ENCODE measurements at regions not wholly inside any gene's neighbourhood (a gene's known extent, or its start where the extent isn't known, plus 50 kb on each side); places are given as distances from the start of the nearest gene placed in this dataset.
"Not testable (repeated sequence)": the region's sequence is repeated elsewhere in the genome, so short reads cannot be mapped to it uniquely, and the experiment has no call there.

DNA sequence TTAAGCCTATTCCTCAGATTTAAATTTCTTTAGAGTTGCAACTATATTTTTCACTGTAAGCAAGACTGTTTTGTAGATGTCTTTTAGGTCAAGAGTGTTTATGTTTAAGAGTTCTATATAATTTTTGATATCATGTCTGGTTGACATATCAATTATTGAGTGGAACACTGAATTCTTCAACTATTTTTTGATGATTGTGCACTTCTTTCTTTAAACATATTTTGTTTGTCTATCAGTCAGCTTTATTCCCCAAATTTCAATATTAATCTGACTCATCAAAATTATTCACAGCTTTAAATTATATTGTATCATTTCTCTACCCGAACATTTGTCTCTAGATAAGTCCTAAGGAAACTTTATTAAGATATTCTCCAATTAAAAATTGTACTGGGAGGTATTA lies 933.6 kb upstream of the ROBO1 start:
- no peak for DNase-seq

DNA sequence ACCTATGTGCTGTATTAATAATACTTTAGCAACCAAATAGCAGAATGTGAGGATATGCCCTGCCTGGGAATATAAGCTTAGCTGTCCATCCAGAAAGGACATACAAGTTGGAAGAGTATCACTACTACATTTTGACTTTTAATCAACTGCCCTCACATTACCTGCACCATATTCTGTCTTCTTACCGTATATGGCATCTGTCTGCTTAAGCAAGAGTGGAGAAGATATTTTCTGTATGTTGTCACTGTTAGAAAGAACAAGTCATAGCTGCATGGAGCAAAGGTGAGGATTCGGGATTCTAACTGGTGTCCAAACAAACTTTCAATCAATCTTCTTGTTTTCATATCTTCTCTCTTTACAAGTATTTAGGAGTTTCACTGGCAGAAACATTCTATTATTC lies 929.5 kb upstream of the ROBO1 start:
- no peak for DNase-seq

- DNase-seq, result no peak
Observed at GRCh38 chr3:80696280-80696679, 928.5 kb upstream of the ROBO1 start.

DNA sequence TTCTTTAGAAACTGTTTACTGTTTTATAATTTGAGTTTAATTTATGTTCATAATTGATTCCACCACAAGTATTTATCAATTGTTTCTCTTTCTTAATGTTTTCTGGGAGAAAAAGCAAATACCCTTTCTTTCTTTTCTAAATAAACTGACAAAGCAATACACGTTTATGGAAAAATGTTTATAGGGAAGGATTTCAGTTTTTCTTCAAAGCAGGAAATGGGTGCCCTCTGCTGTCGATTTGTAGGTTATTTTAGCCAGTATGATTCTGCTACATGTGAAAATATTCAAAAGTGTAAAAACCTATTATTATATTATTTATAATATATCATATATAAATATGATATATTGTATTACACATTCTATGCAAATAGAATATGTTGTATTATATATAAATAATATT lies 921.0 kb upstream of the ROBO1 start:
- DNase-seq, result no peak

DNA sequence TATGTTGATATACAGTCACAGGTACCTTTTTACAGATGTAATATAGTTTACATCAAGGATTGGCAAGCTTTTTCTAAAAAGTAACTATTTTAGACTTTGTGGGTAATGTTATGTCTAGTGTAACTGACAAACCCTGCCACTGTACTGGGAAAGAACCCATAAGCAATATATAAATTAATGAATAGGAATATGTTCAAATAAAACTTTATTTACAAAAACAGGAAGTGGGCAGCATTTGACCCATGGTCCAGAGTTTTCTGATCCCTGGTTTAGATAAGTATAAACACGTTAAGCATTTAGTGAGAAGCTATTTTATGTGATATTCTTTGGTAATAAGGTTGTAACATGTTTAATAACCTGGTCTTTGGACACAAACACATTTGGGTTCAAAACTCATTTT lies 915.2 kb upstream of the ROBO1 start:
- no peak for DNase-seq

- no peak for DNase-seq
Observed at GRCh38 chr3:80682235-80682634, 914.4 kb upstream of the ROBO1 start.

GRCh38 chr3:80677796-80678195 lies 910.0 kb upstream of the ROBO1 start:
- DNase-seq, result no peak

- DNase-seq, result no peak
Observed at GRCh38 chr3:80676866-80677265, 909.1 kb upstream of the ROBO1 start.

DNA sequence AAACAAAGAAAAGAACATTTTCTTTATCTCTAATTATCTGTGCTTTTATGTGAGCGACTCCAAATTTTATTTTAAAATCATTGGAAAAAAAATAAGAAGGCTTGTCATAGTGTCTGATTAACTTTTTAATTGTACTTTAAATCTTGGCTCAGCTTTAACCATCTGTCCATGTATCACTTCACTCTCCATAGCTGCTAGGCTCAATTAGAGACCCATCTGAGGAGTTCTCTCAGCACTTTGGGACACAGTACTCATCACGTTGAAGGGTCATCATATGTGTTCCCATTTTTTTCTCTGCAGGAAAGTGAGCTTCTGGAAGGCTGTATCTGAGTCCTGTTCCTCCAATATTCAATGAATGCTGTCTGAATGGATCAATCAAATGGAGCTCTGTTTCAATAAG lies 908.5 kb upstream of the ROBO1 start:
- no peak for DNase-seq

- no peak for DNase-seq
Observed at GRCh38 chr3:80675790-80676189, 908.0 kb upstream of the ROBO1 start.

DNA sequence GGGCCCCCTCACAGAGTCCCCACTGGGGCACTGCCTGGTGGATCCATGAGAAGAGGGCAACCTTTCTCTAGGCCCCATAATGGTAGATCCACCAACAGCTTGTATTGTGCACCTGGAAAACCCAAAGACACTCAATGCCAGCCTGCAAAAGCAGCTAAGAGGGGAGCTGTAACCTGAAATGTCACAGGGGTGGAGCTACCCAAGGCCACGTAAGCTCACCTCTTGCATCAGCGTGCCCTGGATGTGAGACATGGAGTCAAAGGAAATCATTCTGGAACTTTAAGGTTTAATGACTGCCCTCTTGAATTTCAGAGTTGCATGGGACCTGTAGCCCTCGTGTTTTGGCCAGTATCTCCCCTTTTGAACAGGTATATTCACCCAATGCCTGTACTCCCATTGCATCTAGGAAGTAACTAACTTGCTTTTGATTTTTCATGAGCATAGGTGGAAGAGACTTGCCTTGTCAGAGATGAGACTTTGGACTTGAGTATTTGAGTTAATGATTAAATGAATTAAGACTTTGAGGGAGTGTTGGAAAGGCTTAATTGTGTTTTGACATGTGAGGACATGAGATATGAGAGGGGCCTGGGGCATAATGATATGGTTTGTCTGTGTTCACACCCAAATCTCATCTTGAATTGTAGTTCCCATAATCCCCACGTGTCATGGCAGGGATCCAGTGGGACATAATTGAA lies 900.9 kb upstream of the ROBO1 start:
- DNase-seq, result no peak

DNA sequence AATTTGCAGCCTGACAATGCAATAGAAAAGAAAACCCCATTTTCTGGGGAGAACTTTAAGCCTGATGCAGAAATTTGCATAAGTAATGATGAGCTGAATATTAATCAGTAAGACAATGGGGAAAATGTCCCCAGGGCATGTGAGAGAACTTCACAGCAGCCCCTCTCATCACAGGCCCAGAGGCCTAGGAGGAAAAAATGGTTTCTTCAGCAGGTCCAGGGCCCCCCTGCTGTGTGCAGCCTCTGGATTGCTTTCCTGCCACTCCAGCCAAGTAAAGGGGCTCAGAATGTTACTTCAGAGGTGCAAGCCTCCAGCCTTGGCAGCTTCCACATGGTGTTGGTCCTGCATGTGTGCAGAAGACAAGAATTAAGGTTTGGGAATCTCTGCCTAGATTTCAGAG lies 900.3 kb upstream of the ROBO1 start:
- DNase-seq, result no peak

DNA sequence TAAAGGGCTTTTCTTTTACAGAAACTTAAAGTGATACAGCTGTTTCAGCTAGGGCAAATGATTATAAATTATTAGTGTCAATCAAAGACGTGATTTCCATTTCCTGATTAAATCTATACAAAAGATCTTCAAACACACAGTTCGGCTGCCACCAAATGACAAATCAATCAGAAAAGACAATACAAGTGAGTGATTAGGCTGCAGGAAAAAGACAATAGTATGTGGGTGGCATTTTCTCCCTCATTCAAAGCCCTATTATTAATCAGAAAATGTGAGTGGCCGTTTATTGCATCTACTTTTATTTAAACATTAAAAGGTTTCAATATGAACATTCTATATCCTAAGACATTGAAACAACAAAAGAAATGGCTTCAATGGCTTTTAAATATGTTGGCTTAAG lies 895.6 kb upstream of the ROBO1 start:
- DNase-seq, result no peak

GRCh38 chr3:80655216-80655615 lies 887.4 kb upstream of the ROBO1 start:
- no peak for DNase-seq

DNA sequence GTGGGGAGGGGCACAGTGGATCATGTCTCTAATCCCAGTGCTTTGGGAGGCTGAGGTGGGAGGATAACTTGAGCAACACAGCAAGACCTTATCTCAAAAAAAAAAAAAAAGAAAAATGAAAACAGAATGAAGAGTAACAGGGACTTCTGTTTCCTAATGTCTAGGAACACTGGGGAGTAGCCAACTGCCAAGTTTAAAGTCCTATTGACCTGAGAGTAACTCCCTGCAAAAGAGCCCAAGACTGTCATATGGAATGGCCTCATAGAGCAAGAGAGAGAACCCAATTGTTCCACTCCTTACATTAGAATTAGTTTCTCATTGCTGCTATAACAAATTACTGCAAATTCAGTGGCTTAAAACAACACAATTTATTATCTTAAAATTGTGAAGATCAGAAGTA lies 881.4 kb upstream of the ROBO1 start:
- DNase-seq, result no peak

DNA sequence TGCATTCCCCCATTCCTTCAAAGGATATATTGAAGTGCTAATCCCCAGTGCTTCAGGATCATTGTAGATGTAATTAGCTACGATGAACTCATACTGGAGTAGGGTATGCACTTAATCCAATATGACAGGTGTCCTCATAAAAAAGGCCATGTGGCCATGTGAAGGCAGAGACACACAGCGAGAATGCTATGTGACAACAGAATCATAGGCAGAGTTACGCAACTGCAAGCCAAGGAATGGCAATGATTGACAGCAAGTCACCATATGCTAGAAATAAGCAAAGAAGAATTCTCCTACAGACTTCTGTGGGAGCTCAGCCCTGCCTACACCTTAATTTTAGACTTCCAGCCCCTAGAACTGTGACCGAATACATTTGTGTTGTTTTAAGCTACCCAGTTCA lies 875.6 kb upstream of the ROBO1 start:
- DNase-seq, result no peak

DNA sequence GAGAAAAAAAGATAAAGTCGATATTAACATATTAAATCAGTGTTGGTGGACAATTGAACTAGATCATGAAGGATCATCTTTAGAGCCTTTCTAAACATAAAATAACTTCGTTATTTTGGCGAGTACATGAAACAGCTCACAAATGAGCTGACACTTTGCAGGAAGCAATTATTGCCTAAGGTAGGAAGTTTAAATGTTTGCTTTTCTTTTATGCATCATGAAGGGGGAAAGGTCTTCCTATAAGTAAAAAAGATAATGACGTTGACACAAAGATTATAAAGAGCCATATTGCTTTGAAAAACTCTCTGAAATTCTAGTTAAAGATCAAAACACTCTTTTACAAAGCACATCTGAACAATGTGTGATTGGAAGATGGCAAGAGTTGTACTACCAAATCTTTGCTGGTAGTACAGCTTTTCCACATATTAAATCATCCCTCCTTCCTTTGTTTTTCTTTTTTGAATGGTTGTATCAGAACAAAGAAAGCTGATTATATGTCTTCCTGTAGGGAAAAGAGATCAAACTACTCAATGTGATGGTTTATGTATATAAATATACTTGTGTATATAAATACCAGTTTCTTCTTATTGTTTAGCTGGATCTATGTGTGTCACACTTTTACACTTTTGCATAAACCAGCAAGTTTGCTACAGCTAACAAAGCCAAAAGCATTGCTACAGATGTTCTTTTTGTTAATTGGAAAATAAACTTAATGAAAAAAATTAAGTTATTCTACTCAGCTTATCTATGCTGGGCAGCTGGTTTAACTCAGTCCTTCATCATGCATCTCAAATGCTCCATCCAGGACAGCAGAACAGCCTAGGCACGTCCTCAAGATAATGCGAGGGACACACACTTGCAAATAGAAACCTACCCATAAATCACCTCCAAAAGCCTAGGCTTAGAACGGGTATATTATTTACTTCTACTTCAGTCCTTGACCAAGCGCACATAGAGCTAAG lies 850.8 kb upstream of the ROBO1 start:
- no peak for DNase-seq

GRCh38 chr3:80612366-80612765 lies 844.6 kb upstream of the ROBO1 start:
- DNase-seq, result no peak

- not testable (repeated sequence) for DNase-seq
Observed at GRCh38 chr3:80608072-80608471, 840.3 kb upstream of the ROBO1 start.

GRCh38 chr3:80606073-80606472 lies 838.3 kb upstream of the ROBO1 start:
- no peak for DNase-seq

DNA sequence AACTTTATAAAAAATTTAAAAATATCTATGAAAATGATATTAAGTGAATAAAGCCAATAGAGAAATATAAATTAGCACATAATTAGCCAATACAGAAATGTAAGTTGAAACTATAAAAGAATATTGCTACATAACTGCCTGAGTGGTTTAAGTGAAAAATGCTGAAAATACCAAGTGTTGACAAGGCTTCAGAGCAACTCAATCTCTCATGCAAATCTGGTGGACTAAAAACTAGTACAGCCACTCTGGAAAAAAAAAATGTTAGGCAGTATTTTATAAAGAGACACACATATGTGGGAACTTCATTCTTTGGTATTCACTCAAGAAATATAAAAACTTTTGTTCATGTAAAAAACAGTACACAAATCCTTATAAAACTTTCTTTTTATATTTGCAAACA lies 833.7 kb upstream of the ROBO1 start:
- DNase-seq, result no peak

DNA sequence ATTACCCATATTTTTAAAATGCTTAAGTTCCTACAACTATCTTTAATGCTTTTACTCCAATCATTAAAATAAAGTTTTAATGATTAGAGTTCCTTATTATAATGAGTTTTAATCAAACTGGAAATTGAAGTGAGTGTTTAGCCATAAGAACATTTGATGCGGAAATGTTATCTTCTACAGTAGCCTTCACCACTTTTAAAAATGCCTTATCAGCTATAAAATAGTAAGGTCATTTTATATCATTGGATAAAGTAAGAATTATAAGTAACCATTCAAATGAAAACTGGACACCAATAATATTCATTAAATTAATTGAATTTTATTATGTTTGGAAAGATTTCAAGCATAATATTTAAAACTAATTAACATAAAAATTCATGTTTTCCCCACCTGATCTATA lies 825.0 kb upstream of the ROBO1 start:
- no peak for DNase-seq

DNA sequence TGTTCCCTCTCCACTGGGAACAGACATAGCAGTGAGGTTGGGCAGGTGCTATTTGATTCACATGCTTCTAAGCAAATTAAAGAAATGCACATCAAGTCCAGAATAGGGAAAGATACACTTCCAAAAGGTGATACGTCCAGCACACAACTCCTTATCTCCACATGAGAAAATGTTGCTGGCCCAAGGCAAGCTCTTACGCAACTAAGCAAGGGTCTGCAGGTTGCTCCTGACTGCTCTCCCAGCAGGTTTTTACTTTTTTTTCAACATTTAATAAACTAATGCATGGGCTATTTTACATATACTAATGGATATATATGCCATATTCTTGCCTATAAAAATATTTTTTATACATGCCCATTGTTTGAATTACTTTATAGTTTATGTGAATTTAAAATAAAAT lies 818.5 kb upstream of the ROBO1 start:
- no peak for DNase-seq

DNA sequence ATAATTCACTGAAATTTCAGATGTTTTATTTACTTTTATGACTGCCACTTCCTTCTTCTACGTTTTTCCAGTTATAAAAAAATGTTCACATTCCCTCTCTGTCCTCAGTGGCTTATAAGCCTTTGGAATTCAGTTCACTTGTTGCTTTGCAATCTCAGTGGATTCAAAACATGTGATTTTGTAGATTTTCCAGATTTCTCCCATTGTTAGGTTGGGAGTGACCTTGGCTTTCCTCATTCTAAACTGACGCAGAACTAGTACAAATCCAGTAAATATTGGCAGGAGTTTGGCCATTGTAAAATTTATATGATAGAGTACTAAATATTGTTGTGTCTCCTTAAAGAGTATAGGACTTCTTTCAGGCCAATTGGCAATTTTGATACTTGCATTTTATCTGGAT lies 812.3 kb upstream of the ROBO1 start:
- DNase-seq, result no peak

- no peak for DNase-seq
Observed at GRCh38 chr3:80564391-80564790, 796.6 kb upstream of the ROBO1 start.

Data from GDM1 (cell line).